ENCODE measurements at regions not wholly inside any gene's neighbourhood (a gene's known extent, or its start where the extent isn't known, plus 50 kb on each side); places are given as distances from the start of the nearest gene placed in this dataset.

DNA sequence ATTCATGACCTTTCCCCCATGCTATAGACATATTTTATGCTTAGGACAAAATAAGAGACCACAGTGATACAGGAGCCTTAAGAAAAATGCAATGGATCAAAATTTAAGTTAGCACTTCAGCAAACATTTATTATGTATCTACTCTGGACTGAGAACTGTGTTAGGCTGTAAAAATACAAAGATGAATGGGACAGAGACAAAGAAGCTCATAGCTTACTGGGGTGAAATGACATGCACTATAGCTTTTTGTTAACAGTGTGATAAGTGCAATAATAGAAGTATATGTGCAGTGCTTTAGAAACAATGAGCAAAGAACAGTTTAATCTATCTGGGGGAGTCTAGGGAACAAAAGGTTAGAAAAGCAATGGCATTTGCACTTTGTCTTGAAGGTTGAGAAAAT is 1543.1 kb downstream of the FAM181B start (continued):
- TF ChIP-seq, protein P1, sequence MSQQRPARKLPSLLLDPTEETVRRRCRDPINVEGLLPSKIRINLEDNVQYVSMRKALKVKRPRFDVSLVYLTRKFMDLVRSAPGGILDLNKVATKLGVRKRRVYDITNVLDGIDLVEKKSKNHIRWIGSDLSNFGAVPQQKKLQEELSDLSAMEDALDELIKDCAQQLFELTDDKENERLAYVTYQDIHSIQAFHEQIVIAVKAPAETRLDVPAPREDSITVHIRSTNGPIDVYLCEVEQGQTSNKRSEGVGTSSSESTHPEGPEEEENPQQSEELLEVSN (IDR thresholded peaks at IDR 0.05), result no peak

Data from H1 (cell line).